ENCODE measurements at regions not wholly inside any gene's neighbourhood (a gene's known extent, or its start where the extent isn't known, plus 50 kb on each side); places are given as distances from the start of the nearest gene placed in this dataset.

GRCh38 chr18:45517181-45517741 is 98.0 kb upstream of the SLC14A2 start:
- intact Hi-C loops (cut with DNase I; ENCODE audit: low total_unique reads): no loop called here
- Histone ChIP-seq H3K4me3 (no peak overlapping the region), H3K36me3 (no peaks in the 10 kb centered on the region), H3K9me3 (peaks cover 0 to 8% (median 0%) of the 10 kb centered on the region in 8 donors), H3K27ac (peak overlapping the region in 6 of 8 donors; percentile 2 to 53 (median 16)), H3K4me1 (peaks cover 0 to 8% (median 0%) of the 10 kb centered on the region in 6 donors), H3K27me3 (replicated peaks in 1 of 7) (no peaks in the 10 kb centered on the region)
- 68 to 78% (median 74%) methylated on average over 9 to 11 of the region's 11 CpGs for WGBS, 5 donors
- no peak for DNase-seq
- TF ChIP-seq POLR2A (IDR thresholded peaks at IDR 0.05): no peak
- TF ChIP-seq POLR2AphosphoS5 (IDR thresholded peaks at IDR 0.05): peak in 1 of 3 donors; percentile 13

- 30 to 55% (median 38%) methylated on average over 3 of the region's 3 CpGs for WGBS, 5 donors
- H3K36me3 ChIP-seq: no peaks in the 10 kb centered on the region
- no peak overlapping the region for H3K4me3 ChIP-seq
- H3K27me3 ChIP-seq (replicated peaks in 1 of 7): no peaks in the 10 kb centered on the region
- H3K9me3 ChIP-seq: peaks cover 0 to 7% (median 0%) of the 10 kb centered on the region in 8 donors
- intact Hi-C loops (cut with DNase I; ENCODE audit: low total_unique reads): no loop called here
- TF ChIP-seq POLR2A (IDR thresholded peaks at IDR 0.05) (no peak), CTCF (IDR thresholded peaks at IDR 0.05 in 8 of 11, conservative IDR thresholded peaks at IDR 0.05 in 3 of 11) (no peak), POLR2AphosphoS5 (IDR thresholded peaks at IDR 0.05) (no peak)
- H3K27ac ChIP-seq: no peak overlapping the region
- peaks cover 0 to 8% (median 0%) of the 10 kb centered on the region in 6 donors for H3K4me1 ChIP-seq
- no peak for DNase-seq
These were observed 96.7 kb upstream of the SLC14A2 start for GRCh38 chr18:45518311-45519155.

- 81 to 92% (median 86%) methylated on average over 7 of the region's 7 CpGs for WGBS, 5 donors
- peaks cover 0 to 8% (median 0%) of the 10 kb centered on the region in 6 donors for H3K4me1 ChIP-seq
- intact Hi-C loops (cut with DNase I; ENCODE audit: low total_unique reads): no loop called here
These were observed 95.6 kb upstream of the SLC14A2 start for GRCh38 chr18:45519411-45520280.

More at GRCh38 chr18:45519411-45520280, 95.6 kb upstream of the SLC14A2 start:
- Histone ChIP-seq H3K4me3 (no peak overlapping the region), H3K36me3 (no peaks in the 10 kb centered on the region), H3K27ac (no peak overlapping the region), H3K9me3 (no peaks in the 10 kb centered on the region), H3K27me3 (replicated peaks in 1 of 7) (no peaks in the 10 kb centered on the region)
- TF ChIP-seq POLR2AphosphoS5 (IDR thresholded peaks at IDR 0.05) (no peak), CTCF (IDR thresholded peaks at IDR 0.05 in 8 of 11, conservative IDR thresholded peaks at IDR 0.05 in 3 of 11) (no peak), POLR2A (IDR thresholded peaks at IDR 0.05) (no peak)
- no peak for DNase-seq
